ENCODE measurements at regions not wholly inside any gene's neighbourhood (a gene's known extent, or its start where the extent isn't known, plus 50 kb on each side); places are given as distances from the start of the nearest gene placed in this dataset.

DNA sequence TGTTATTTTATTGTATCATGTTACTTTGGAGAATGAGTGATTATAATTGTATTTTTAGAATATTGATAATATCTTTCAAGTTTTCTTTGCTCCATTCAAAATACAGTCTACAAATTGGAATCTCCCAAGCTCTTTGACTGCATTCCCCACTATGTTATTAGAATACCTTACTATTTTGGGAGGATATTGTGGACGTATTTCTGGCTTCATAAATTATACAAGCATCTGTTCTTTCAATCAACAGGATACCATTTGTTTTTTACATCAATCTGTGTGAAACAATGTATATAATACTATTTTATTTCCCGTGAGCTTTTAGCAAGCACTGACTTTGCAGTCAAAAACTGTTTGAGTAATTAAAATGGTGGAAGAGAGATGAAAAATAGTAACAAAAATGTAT is 226.5 kb downstream of the PTPRC start:
- no peak for DNase-seq

DNA sequence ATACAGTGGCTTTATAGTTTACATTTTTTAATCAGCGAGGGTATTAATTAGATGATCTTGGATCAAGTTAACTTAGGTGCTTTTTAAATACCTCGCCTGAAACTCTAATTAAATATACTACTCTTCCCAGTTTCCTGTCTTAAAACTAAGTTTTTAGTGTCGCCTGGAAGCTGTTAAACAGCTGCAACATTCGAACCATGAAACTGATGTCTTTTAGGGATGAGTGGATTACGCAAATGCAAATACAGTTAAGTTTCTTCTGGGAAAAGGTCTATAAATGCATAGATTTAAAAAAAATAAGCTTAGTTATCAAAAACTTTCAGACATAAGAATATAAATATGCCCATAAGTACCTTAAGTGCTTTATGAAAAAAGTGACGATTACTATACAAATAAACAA is 228.3 kb downstream of the PTPRC start:
- no peak for DNase-seq

DNA sequence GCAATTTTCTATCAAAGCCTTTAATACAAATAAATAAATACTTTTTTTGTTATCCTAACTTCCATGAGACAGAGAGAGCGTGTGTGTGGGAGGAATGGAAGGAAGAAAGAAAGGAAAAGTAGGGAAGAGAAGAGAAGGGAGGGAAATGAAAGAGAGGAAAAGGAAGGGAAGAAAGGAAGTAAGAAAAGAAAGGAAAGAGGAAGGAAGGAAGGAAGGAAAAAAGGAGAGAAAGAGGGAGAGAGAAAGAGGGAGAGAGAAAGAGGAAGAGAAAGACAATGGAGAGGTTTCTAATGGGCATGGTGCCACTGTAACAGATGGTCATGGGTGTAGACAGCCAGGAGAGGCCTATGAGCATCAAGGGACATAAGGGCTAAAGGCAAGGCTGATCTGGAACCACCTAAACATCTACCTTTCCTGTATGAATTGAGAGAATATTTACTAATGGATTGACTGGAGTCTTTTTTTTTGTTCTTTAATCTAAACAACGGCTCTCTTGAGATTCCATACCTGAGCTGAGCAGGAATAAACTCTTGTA is 234.9 kb downstream of the PTPRC start:
- no peak for DNase-seq

DNA sequence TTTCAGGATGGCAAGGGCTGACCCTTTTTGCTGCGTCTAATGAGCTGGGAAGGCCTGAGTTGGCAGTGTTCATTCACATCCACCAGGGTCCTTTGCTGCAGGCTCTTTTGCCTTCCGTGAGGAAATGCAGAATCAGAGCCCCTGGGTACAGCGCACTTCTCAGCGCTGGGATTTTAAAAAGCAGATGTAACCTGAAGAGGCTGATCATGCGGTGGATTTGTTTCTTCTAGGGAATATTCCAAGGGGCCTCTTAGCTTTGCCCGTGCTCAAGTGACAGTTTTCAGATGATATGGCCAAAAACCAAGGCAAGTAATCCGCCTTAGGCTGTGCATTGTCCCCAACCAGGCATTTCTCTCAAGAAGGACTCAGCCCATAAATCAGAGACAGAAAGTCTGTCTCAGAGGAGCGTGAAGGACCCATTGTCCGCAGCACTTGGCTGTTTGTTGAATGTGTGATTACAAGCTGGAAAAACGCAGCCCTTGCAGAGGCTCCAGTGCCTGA is 237.6 kb downstream of the PTPRC start:
- no peak for DNase-seq

DNA sequence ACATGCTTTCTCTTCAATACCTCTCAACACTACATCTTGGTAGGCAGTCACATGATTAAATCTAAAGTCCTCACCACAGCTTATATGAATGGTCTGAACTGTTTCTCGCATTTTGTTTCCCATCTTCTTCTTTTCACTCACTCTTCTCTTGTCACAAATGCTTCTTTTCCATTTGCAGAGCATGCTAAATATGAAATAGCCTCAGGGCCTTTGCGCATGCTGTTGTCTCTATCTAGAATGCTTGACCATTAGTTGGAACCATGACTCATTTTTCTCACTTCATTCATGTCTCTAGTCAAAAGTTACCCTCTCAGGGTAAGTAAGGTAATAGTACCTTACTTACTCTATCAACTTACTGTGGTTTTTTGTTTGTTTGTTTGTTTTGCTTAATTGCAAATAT is 239.7 kb downstream of the PTPRC start:
- no peak for DNase-seq

DNA sequence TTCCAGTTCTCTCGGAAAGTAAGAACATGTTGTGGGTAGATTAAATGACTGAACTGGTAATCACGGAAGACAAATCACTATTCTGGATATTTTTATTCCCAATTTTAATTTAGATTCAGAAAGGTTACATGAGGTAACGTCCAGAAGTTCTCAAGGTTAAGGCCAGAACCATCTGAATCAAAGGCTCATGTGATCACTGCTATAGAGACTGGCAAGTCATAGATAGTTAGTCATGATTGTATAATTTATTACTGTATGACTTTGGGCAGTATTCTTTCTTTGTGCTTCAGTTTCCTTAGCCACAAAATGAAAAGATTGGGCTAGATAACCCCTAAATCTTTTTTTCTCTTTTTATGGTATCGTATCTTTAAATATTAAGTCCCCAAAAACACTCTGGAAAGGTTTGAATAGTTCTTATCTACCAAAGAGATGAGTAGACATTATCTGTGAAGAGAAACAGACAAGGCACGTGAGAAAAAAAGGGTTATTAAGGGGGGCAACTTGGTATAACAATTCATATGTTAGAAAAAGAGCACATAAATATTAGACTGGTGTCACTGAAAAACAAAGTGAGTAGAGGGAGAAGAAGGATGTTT is 241.0 kb downstream of the PTPRC start:
- DNase-seq = no peak

DNA sequence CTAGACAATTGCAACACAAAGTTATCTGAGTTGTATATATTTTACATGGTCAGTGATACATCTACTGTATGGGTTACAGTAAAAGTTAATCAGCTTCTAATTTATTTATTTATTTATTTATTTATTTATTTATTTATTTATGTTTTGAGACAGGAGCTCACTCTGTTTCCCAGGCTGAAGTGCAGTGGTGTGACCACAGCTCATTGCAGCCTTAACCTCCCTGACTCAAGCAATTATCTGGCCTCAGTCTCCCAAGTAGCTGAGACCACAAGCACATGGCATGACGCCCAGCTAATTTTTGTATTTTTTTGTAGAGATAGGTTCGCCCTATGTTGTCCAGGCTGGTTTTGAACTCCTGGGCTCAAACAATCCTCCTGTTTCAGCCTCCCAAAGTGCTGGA is 241.6 kb downstream of the PTPRC start:
- DNase-seq = no peak

DNA sequence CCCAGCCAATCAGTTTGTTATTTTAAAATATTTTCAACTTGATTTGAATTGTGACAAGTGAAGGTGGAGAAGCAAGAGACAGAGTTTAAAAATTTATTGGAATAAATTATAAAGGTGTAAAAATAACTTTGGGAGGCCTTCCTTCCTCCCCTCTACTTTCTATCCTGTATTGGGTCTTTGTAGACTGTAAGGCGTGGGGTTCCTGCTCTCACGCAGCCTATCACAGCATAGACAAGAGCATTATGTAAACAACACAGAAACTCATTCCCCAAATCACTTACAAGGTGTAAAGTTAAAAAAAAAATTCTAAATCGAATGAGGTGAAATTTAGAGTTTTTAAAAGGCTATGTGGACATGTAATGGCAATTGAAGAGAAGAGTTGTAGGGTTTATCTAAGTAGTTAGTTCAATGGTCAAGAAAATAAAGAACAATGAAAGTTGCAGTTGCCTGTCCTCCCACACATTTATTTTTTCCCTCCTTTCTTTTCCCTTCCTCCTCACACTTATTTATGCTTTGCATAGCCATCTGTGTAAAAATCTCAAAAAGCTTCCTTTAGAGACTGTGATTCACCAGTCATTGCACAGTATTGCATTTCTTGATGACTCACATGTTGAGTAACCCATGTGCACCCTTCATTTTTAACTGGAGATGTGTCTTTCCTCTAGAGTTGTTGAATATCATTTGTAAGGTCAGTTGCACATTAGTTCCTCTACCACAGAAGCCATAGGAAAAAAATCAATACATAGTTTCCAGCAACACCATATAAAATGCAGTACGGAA is 242.2 kb downstream of the PTPRC start:
- no peak for DNase-seq

DNA sequence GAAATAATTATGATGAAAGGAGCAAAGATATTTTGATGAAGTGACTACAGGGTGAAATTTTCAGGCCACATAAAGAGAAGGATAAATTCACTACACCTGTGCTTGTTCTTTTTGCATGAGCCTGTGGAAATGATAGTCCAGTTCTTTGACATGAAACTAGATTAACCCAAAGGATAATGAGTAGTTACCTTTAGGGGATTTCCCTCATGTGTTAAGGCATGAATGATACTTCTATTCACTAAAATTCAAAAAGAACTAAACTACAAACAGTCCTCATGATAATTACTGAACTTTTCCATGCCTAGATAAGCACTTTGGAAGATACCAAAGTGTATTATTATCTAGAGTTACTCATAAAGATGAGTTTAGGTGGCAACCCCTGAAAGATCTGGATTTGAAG is 244.3 kb downstream of the PTPRC start:
- DNase-seq = no peak

DNA sequence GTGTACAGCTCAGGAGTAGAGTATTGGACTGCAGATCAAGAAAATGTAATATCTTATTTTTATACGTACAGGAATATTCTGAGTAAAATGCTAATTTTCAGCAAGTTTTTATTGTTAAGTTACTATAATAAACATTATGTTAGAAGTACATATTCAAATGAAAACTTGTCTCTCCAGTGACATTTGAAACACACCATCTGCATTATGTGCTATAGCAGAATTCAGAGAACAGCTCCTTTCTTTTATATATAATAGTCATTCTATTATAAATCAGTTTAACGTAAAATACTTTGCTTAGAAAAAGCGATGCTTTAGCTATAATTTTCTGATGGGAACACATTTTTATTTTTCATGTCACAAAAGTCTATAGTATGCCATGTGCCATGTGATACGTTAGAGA is 249.0 kb downstream of the PTPRC start:
- DNase-seq = no peak

DNA sequence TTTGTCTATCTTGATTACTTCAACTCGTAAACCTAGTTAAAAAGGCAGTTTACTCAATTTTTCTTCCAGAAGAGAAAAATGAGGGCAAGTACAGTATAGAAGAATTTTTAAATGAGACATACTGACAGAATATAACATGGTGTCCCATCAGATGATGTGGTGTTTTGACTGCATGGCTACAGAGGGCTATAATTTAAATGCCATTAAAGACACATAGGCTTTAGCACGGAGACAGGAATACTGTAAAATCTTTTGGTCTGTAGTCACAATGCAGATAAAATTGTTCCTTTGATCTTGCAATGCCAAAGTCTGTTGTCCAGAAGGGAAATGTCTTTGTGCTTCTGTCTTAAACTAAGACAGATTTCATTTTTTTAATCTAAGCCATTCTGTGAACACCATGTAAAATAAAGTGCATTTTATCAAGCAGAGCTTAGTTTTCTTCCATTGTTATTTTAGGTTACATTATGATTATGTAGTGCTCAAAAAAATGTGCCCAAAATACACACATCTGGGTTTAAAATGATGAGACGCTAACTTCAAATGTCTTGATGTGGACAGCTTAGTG is 249.6 kb downstream of the PTPRC start:
- no peak for DNase-seq

DNA sequence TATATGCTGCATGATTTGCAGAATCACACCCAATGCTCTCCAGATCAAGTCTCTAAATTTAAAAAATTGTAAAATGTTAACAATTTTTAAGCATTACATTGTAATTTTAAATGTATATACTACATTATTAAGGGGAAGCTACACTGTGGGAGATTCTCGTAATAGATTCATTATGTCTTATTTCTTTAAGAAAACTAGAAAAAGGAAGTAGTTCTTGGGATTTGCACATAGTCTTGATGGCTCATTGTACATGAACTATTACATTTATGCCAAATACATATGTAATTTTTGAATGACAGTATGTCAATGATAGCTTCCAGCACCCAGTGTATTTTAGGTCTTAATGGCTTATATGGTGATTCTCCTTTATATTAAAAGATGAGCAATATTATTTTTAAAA is 250.3 kb downstream of the PTPRC start:
- no peak for DNase-seq

DNA sequence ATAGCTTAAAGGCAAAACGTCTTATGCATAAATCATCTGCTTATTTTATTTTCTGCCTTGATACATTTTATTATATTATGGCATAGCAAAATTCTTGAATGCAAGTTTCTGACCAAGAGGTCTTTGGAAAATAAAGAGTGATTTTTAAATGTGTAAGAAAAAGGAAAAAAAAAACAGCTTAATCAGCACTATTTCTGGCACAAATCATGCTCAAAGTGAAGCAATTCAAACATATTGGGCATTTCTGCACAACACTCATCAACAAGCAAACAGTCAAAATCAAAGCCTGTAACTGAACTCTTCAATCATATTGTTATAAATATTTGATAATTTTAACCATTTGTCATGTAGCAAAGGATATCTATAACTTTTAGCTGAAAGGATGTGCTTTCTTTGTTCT is 250.9 kb downstream of the PTPRC start:
- no peak for DNase-seq

DNA sequence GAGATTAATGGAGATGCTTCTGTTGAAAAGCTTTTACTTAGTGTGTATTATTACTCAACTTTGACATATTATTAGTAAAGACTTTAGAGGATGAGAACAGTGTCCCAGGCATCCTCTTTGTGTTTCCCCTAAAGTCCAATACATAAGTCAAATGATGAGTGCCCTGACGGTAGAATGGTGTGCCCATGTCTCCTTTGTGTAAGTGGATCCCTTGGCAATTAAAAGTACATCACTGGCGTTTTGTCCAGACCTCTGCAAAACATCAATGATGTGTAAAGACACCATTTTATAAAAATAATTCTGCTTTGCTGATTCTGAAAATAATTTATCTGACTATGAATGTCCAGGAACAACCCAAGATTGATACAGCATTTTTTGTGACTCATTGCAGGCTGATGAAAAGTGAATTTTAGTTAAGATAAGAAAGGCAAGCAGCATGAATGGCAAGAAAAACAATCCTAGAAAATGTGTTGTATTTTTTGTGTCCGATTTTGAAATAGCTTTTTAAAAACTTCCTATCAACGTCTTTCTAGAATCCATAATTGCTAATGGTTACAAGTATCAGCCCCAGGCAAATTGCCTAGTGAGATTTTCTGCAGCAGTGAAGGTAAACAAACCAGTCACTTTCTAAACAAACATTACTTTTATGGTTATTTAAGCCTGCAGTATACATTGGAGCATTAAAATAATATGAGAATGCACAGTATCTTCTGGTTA is 251.5 kb downstream of the PTPRC start:
- no peak for DNase-seq

DNA sequence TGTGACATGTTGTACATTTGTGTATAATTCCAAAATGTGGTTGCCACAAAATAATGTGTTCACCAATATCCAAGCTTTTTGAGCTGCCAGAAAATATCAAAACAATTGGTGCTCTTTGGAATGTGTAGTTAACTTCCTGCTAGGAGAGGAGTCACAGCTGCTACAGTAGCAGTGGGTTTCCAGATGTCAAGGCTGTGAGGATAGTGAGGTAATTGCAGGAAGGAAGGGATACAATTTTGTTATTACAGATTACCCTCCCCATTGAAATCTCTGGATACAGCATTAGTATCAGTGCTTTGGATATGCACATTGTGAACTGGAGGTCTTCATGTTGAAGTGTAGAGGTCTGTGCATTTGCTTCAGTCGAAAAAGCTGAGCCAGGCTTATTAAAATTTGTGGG is 253.2 kb downstream of the PTPRC start:
- no peak for DNase-seq

DNA sequence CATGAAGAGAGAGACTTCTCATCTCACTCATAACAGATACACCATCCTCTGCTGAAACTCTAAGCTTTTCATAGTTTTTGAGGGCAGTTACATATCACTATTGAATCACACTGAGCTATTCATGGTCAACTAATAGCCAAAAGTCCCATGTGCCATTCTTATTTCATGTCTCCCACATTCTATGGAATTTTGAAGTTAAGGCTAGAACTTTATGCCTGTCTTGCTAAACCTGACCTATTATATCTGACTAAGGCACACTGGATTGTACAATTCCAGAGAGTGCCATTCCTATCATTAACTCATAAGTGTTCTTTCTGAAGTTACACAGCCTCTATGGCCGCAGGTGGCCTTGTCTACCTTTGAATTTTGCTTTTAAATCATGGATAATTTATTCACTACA is 254.3 kb downstream of the PTPRC start:
- DNase-seq = no peak

DNA sequence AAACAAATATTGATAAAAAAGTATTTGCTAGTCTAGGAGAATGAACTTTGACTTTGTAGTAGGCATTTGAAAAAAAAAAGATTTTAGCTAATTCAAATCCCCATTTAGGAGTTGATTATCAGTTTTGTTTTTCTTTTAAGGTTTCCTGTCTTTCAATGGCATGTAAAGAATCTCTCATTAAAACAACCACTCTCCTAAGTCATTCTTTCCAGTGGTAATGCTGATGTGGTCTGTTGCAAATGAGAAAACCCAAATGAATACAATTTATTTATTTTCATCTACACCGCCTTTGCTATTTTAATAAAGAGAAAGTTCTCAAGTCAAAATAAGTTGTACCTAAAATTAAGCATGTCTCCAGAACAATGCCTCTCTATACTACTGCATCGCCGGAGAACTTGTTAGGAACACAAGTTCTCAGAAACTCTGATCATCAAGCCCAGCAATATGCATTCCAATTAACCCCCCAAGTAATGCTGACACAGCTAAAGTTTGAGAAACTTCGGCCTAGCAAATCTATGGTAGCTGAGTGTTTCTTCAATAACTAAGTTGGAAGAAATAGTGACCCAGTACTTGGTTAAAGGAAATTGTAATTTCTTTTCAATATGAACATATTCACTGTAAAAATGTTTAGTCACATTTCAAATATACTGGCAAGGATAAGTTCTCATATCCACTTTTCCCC is 255.1 kb downstream of the PTPRC start:
- DNase-seq = no peak

DNA sequence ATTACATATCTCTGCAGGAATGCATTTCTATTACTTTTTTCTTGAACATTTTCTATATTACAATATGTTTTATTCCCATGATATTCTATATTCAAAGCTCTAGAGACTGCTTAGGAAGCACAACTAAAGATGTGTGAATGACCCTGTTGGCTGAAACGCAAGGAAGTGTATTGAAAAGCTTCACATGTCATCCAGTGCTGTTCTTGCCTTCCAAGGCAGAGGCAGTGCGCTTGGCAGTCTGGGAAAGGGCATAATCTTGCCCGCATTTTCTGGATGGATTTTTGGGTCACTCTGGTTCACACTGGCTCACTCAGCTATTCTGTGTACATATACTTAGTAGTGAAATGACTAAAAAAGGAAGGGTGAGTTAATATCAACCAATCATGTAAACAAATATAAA is 262.4 kb downstream of the PTPRC start:
- no peak for DNase-seq

DNA sequence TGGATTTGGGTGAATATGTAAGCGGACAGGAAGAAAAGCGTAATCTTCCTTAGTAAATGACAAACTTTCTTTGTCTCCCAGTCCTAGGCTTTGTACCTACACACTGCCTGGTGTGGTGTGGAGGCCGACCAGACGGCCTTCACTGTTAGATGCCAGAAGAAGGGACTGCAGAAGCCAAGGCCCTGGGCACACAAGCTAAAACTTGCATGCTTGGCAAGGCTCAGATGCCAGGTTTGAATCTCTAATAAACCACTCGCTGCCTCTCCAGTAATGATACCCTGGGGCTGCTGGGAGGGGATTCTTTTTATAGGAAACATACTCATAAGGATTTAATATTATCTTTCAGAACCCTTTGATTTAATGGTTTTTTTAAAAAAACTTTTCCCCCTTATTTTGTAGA is 263.8 kb downstream of the PTPRC start:
- no peak for DNase-seq

DNA sequence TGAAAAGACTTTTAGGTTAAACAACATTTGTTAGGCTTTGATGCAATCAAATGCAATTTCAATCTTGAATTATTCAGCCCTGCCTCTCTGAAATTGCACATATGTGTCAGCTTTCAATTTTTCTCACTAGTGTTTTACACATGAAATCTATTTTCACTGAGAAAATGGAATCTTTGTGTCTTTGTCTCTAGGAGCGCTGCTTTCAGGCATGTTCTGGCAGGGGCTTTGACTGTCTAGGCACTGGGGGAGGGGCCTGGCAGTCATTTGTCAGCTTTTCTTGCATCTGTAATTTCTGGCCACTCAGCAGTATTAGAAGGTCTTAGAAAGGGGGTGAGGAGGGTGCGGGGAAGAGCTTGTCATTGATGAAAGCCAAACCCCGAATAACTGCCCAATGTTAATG is 264.4 kb downstream of the PTPRC start:
- no peak for DNase-seq

DNA sequence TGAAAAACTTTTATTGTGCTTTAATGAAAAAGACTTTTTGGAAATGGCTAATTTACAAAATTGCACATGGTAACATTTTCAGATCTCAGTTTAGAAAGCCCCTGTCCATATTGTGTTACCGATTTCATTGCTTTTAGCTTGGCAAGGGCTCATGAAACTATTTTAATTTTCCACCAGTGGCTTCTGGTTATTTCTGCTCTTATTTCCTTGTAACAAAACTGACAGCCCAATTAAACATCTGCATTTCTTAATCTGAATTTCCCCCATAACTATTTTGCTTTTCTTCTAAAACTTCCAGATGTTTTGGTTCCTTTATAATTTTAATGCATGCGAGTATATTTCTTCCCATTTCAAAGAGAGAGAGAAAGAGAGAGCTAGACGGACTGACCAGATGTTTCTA is 264.8 kb downstream of the PTPRC start:
- no peak for DNase-seq

DNA sequence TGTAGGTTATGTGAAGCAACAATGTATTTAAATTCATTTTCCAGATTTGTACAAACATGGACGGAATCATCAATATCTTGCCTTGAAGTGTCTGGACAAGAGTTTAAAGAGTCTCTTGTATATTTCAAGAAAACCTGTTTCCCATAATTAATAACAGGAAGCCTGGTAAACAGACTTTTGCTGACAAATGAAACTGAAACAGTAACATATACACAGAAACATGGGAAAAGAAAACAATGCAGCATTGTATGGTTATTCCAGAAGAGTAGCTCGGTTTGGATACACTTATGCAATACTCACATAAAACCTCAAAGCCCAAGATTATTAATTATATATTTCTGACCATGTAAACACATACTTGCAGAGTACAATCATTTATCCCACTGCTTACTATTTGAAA is 265.5 kb downstream of the PTPRC start:
- no peak for DNase-seq

All from activated T-cell treated with anti-CD3 and anti-CD28 coated beads, Interleukin-2, amount 50 U/mL, for 1 hour (primary cell).